DOHH2 (cell line): ENCODE measurements at regions not wholly inside any gene's neighbourhood (a gene's known extent, or its start where the extent isn't known, plus 50 kb on each side); places are given as distances from the start of the nearest gene placed in this dataset.

Experiments
- H3F3A ChIP-seq: fragments of 200-600 bp; sonication (generic), shearing (Covaris generic); 2 replicates; pipeline ENCODE4 v1.6.0; 2016; ENCODE audit warnings: antibody characterized with exemption, mild to moderate bottlenecking; ENCODE audit not compliant: control insufficient read depth, insufficient read depth
- H3K27ac ChIP-seq: fragments of 200-600 bp; sonication (generic); 2 replicates; pipeline ENCODE4 v1.5.1; 2014; ENCODE audit warnings: low read depth, mild to moderate bottlenecking, low read length, moderate library complexity
- H3K27me3 ChIP-seq: fragments of 200-600 bp; sonication (generic); 2 replicates; pipeline ENCODE4 v1.6.1; 2014; ENCODE audit warnings: mild to moderate bottlenecking, low read length, mixed read lengths; ENCODE audit not compliant: control insufficient read depth
- H3K36me3 ChIP-seq: fragments of 200-600 bp; sonication (generic); 2 replicates; pipeline ENCODE4 v1.6.1; 2014; ENCODE audit warnings: mild to moderate bottlenecking, low read length, moderate library complexity, mixed read lengths; ENCODE audit not compliant: control insufficient read depth
- H3K4me1 ChIP-seq: fragments of 200-600 bp; sonication (generic); 2 replicates; pipeline ENCODE4 v1.6.1; 2014; ENCODE audit warnings: mild to moderate bottlenecking, low read length, mixed read lengths; ENCODE audit not compliant: control insufficient read depth
- H3K4me2 ChIP-seq: fragments of 200-600 bp; sonication (generic); 2 replicates; pipeline ENCODE4 v1.6.0; 2014; ENCODE audit warnings: mild to moderate bottlenecking, low read length, moderate library complexity
- H3K4me3 ChIP-seq: fragments of 200-600 bp; sonication (generic); 2 replicates; pipeline ENCODE4 v1.5.1; 2014; ENCODE audit warnings: mild to moderate bottlenecking, low read length, mixed read lengths
- H3K79me2 ChIP-seq: fragments of 200-600 bp; sonication (generic); 2 replicates; pipeline ENCODE4 v1.6.1; 2014; ENCODE audit warnings: mild to moderate bottlenecking, low read length, mixed read lengths; ENCODE audit not compliant: control insufficient read depth
- H3K9me2 ChIP-seq: fragments of 200-600 bp; sonication (generic); replicated peaks from 2 replicates; pipeline ENCODE4 v1.6.1; 2014; ENCODE audit warnings: mild to moderate bottlenecking, low read length, mixed read lengths; ENCODE audit not compliant: control insufficient read depth
- H3K9me3 ChIP-seq: fragments of 200-600 bp; sonication (generic); 2 replicates; pipeline ENCODE4 v1.6.1; 2014; ENCODE audit warnings: antibody characterized with exemption, low read length, mixed read lengths; ENCODE audit not compliant: control insufficient read depth, insufficient read depth
- H4K20me1 ChIP-seq: fragments of 200-600 bp; sonication (generic); 2 replicates; pipeline ENCODE4 v1.6.0; 2014; ENCODE audit warnings: low read depth, mild to moderate bottlenecking, antibody characterized with exemption, low read length, moderate library complexity; ENCODE audit not compliant: control insufficient read depth, insufficient read depth
- CTCF ChIP-seq: fragments of 200-600 bp; sonication (generic); IDR thresholded peaks from one replicate; pipeline ENCODE4 v1.5.1; 2014; ENCODE audit warnings: antibody characterized with exemption, mild to moderate bottlenecking, low read depth, low read length; ENCODE audit not compliant: poor library complexity, severe bottlenecking
- EZH2phosphoT487 ChIP-seq: fragments of 200-600 bp; sonication (generic); IDR thresholded peaks from 2 replicates; pipeline ENCODE4 v1.6.1; 2017; ENCODE audit warnings: borderline replicate concordance, mild to moderate bottlenecking, antibody characterized with exemption, low read length, moderate library complexity, mixed read lengths

GRCh38 chr13:76406243-76406642 lies 480.0 kb downstream of the KCTD12 start:
- no peak overlapping the region for H3K4me3 ChIP-seq
- no peaks in the 10 kb centered on the region for H3F3A ChIP-seq
- H3K9me3 ChIP-seq = no peaks in the 10 kb centered on the region
- H3K4me1 ChIP-seq = no peaks in the 10 kb centered on the region
- no peak overlapping the region for H3K4me2 ChIP-seq
- H3K27me3 ChIP-seq = no peaks in the 10 kb centered on the region
- H3K79me2 ChIP-seq = no peaks in the 10 kb centered on the region
- no peaks in the 10 kb centered on the region for H4K20me1 ChIP-seq
- TF ChIP-seq CTCF (no peak), EZH2phosphoT487 (no peak)
- H3K27ac ChIP-seq = no peak overlapping the region
- no peaks in the 10 kb centered on the region for H3K36me3 ChIP-seq
- no peaks in the 10 kb centered on the region for H3K9me2 ChIP-seq

GRCh38 chr13:76398425-76398824 lies 487.8 kb downstream of the KCTD12 start:
- H3K4me3 ChIP-seq = no peak overlapping the region
- H3K4me1 ChIP-seq = no peaks in the 10 kb centered on the region
- TF ChIP-seq CTCF (no peak), EZH2phosphoT487 (no peak)
- H3K36me3 ChIP-seq = no peaks in the 10 kb centered on the region
- no peaks in the 10 kb centered on the region for H3K9me3 ChIP-seq
- H3K4me2 ChIP-seq = no peak overlapping the region
- no peak overlapping the region for H3K27ac ChIP-seq
- no peaks in the 10 kb centered on the region for H3K9me2 ChIP-seq
- H3K79me2 ChIP-seq = no peaks in the 10 kb centered on the region
- H3K27me3 ChIP-seq = no peaks in the 10 kb centered on the region
- H4K20me1 ChIP-seq = no peaks in the 10 kb centered on the region
- H3F3A ChIP-seq = no peaks in the 10 kb centered on the region

GRCh38 chr13:76397413-76397812 lies 488.8 kb downstream of the KCTD12 start:
- Histone ChIP-seq H3K27me3 (no peaks in the 10 kb centered on the region), H3K27ac (no peak overlapping the region), H3K79me2 (no peaks in the 10 kb centered on the region)

More at GRCh38 chr13:76397413-76397812, 488.8 kb downstream of the KCTD12 start:
- Histone ChIP-seq H3K9me2 (no peaks in the 10 kb centered on the region), H3K4me2 (no peak overlapping the region), H3K9me3 (no peaks in the 10 kb centered on the region), H4K20me1 (no peaks in the 10 kb centered on the region), H3K4me1 (no peaks in the 10 kb centered on the region), H3K36me3 (no peaks in the 10 kb centered on the region), H3F3A (no peaks in the 10 kb centered on the region), H3K4me3 (no peak overlapping the region)
- no peak for TF ChIP-seq EZH2phosphoT487
- TF ChIP-seq CTCF = no peak
